WTC11 (cell line): ENCODE measurements at regions not wholly inside any gene's neighbourhood (a gene's known extent, or its start where the extent isn't known, plus 50 kb on each side); places are given as distances from the start of the nearest gene placed in this dataset.
"Not testable (repeated sequence)": the region's sequence is repeated elsewhere in the genome, so short reads cannot be mapped to it uniquely, and the experiment has no call there.

Source experiments
- ELF4 ChIP-seq: sonication (generic); formaldehyde crosslinking; IDR thresholded peaks from 2 replicates; pipeline ENCODE4 v1.8.1; 2022; ENCODE audit warnings: low read depth, mild to moderate bottlenecking, moderate library complexity, missing genetic modification reagents
- ERG ChIP-seq: fragments of 250-450 bp; sonication (Bioruptor Pico); IDR thresholded peaks from 2 replicates; pipeline ENCODE4 v1.8.0; 2021; ENCODE audit warnings: mild to moderate bottlenecking
- MAX ChIP-seq: sonication (generic); formaldehyde crosslinking; IDR thresholded peaks from 2 replicates; pipeline ENCODE4 v1.8.0; 2022; ENCODE audit warnings: mild to moderate bottlenecking, missing genetic modification reagents
- TF ChIP-seq, protein P1 (sequence below): sonication (generic); formaldehyde crosslinking; IDR thresholded peaks from 2 replicates; pipeline ENCODE4 v1.8.1; 2022; ENCODE audit warnings: low read depth, mild to moderate bottlenecking, moderate library complexity, missing genetic modification reagents, borderline replicate concordance

DNA sequence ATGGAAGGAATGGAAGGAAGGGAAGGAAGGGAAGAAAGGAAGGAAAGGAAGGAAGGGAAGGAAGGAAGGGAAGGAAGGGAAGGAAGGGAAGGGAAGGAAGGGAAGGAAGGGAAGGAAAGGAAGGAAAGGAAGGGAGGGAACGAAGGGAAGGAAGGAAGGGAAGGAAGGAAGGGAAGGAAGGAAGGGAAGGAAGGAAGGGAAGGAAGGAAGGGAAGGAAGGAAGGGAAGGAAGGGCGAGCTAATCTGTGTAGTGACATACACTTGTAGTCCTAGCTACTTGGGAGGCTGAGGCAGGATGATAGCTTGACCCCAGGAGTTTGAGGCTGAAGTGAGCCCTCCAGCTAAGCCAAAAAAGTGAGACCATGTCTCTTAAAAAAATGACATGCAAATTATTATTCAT, 311.3 kb upstream of the LUZP2 start:
- TF ChIP-seq ELF4 (CRISPR knock-in tag); ERG (CRISPR knock-in tag); MAX: not testable (repeated sequence)
- TF ChIP-seq, protein P1, sequence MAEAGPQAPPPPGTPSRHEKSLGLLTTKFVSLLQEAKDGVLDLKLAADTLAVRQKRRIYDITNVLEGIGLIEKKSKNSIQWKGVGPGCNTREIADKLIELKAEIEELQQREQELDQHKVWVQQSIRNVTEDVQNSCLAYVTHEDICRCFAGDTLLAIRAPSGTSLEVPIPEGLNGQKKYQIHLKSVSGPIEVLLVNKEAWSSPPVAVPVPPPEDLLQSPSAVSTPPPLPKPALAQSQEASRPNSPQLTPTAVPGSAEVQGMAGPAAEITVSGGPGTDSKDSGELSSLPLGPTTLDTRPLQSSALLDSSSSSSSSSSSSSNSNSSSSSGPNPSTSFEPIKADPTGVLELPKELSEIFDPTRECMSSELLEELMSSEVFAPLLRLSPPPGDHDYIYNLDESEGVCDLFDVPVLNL (CRISPR knock-in tag): not testable (repeated sequence)
